ENCODE measurements at regions not wholly inside any gene's neighbourhood (a gene's known extent, or its start where the extent isn't known, plus 50 kb on each side); places are given as distances from the start of the nearest gene placed in this dataset.

GRCh38 chr4:135464311-135464710 is 1262.7 kb upstream of the PABPC4L start:
- TF ChIP-seq CTCF (conservative IDR thresholded peaks at IDR 0.05; ENCODE audit: low read depth, low read length) (no peak), EZH2 (IDR thresholded peaks at IDR 0.05; ENCODE audit: low read length, unreplicated experiment) (no peak), EZH2phosphoT487 (IDR thresholded peaks at IDR 0.05; ENCODE audit: borderline replicate concordance, low read length) (no peak)

Data from PC-3 (cell line).